Mesenchymal stem cell (in vitro differentiated cells and primary cell): ENCODE measurements at regions not wholly inside any gene's neighbourhood (a gene's known extent, or its start where the extent isn't known, plus 50 kb on each side); places are given as distances from the start of the nearest gene placed in this dataset.

Experiments used
- DNase-seq: peaks from one replicate; pipeline ENCODE4 v3.0.0-alpha.2; 2013
- H2AFZ ChIP-seq: one replicate; pipeline ENCODE4 v1.6.1; 2013; ENCODE audit warnings: low read depth, mild to moderate bottlenecking, control low read depth, inconsistent platforms, low read length, moderate library complexity
- H2AK5ac ChIP-seq: 2 replicates; pipeline ENCODE4 v1.6.1; 2013; ENCODE audit warnings: low read length, moderate library complexity, mild to moderate bottlenecking, inconsistent platforms; ENCODE audit not compliant: severe bottlenecking
- H2BK120ac ChIP-seq: one replicate; pipeline ENCODE4 v1.6.1; 2013; ENCODE audit warnings: low read depth, mild to moderate bottlenecking, inconsistent platforms, low read length, moderate library complexity
- H2BK12ac ChIP-seq, 2 experiments: one replicate each; pipeline ENCODE4 v1.6.1; 2013; ENCODE audit warnings: inconsistent platforms in 2 of 2, low read length in 2 of 2, mild to moderate bottlenecking in 2 of 2, moderate library complexity in 2 of 2, control low read depth in 1 of 2
- H2BK15ac ChIP-seq: one replicate; pipeline ENCODE4 v1.6.1; 2013; ENCODE audit warnings: mild to moderate bottlenecking, low read depth, inconsistent platforms; ENCODE audit not compliant: poor library complexity, severe bottlenecking
- H2BK5ac ChIP-seq: 2 replicates; pipeline ENCODE4 v1.6.1; 2013; ENCODE audit warnings: low read depth, mild to moderate bottlenecking, low read length, control low read depth, inconsistent platforms; ENCODE audit not compliant: poor library complexity, severe bottlenecking
- H3K14ac ChIP-seq, 2 experiments: one replicate each; pipeline ENCODE4 v1.6.1; 2013; ENCODE audit warnings: inconsistent platforms in 2 of 2, low read length in 2 of 2, control low read depth in 1 of 2, mild to moderate bottlenecking in 1 of 2, moderate library complexity in 1 of 2
- H3K18ac ChIP-seq, 2 experiments: one replicate each; pipeline ENCODE4 v1.6.1; 2013; ENCODE audit warnings: inconsistent platforms in 2 of 2, low read length in 2 of 2, control low read depth in 1 of 2, low read depth in 1 of 2, mild to moderate bottlenecking in 1 of 2
- H3K23ac ChIP-seq, 2 experiments: one replicate each; pipeline ENCODE4 v1.6.1; 2013; ENCODE audit warnings: inconsistent platforms in 2 of 2, low read length in 2 of 2, mild to moderate bottlenecking in 2 of 2, moderate library complexity in 2 of 2, control low read depth in 1 of 2
- H3K27ac ChIP-seq: 2 replicates; pipeline ENCODE4 v1.5.1; 2013; ENCODE audit warnings: mild to moderate bottlenecking, moderate library complexity, low read length, control low read depth, inconsistent platforms; ENCODE audit not compliant: poor library complexity, severe bottlenecking
- H3K27me3 ChIP-seq, 2 experiments: 2 replicates each; pipeline versions ENCODE4 v1.6.1 to v1.7.0; 2013; ENCODE audit warnings: low read length in 2 of 2, mild to moderate bottlenecking in 2 of 2, moderate library complexity in 2 of 2, control low read depth in 1 of 2, inconsistent platforms in 1 of 2; ENCODE audit not compliant: control insufficient read depth in 1 of 2, insufficient read depth in 1 of 2
- H3K36me3 ChIP-seq, 2 experiments: 2 replicates each; pipeline versions ENCODE4 v1.6.1 to v1.7.0; 2013; ENCODE audit warnings: low read length in 2 of 2, control low read depth in 1 of 2, inconsistent platforms in 1 of 2, low read depth in 1 of 2, mild to moderate bottlenecking in 1 of 2; ENCODE audit not compliant: insufficient read depth in 2 of 2, control insufficient read depth in 1 of 2
- H3K4ac ChIP-seq, 2 experiments: one replicate each; pipeline ENCODE4 v1.6.1; 2013; ENCODE audit warnings: inconsistent platforms in 2 of 2, low read length in 2 of 2, mild to moderate bottlenecking in 2 of 2, moderate library complexity in 2 of 2, control low read depth in 1 of 2, low read depth in 1 of 2
- H3K4me1 ChIP-seq: 2 replicates; pipeline ENCODE4 v1.6.1; 2013; ENCODE audit warnings: low read depth, low read length, control low read depth; ENCODE audit not compliant: control insufficient read depth, insufficient read depth
- H3K4me2 ChIP-seq: 2 replicates; pipeline ENCODE4 v1.6.1; 2013; ENCODE audit warnings: low read length, mild to moderate bottlenecking, inconsistent platforms; ENCODE audit not compliant: poor library complexity, severe bottlenecking
- H3K4me3 ChIP-seq, 2 experiments: 2 replicates each; pipeline versions ENCODE4 v1.5.1 to v1.7.0; 2013; ENCODE audit warnings: low read length in 2 of 2, mild to moderate bottlenecking in 2 of 2, control low read depth in 1 of 2, low read depth in 1 of 2; ENCODE audit not compliant: insufficient read depth in 1 of 2
- H3K79me1 ChIP-seq: replicated peaks from 2 replicates; pipeline ENCODE4 v1.6.1; 2013; ENCODE audit warnings: mild to moderate bottlenecking, control low read depth, low read length, inconsistent platforms; ENCODE audit not compliant: poor library complexity, severe bottlenecking
- H3K9ac ChIP-seq: 2 replicates; pipeline ENCODE4 v1.7.0; 2013; ENCODE audit warnings: mild to moderate bottlenecking, low read length, moderate library complexity
- H3K9me3 ChIP-seq: 2 replicates; pipeline ENCODE4 v1.7.0; 2013; ENCODE audit warnings: mild to moderate bottlenecking, low read length; ENCODE audit not compliant: control insufficient read depth
- H4K8ac ChIP-seq: one replicate; pipeline ENCODE4 v1.6.1; 2013; ENCODE audit warnings: inconsistent platforms, mild to moderate bottlenecking, low read length, moderate library complexity
- H4K91ac ChIP-seq: one replicate; pipeline ENCODE4 v1.6.1; 2013; ENCODE audit warnings: mild to moderate bottlenecking, low read length, inconsistent platforms
- WGBS: methylation state at CpG from one replicate; pipeline ENCODE4 v1.1.7; 2013; ENCODE audit warnings: mixed read lengths; 5-methylcytosine and 5-hydroxymethylcytosine counted together

GRCh38 chr2:15686643-15687042 is 95.0 kb downstream of the DDX1 start:
- Histone ChIP-seq H3K9ac (no peak overlapping the region), H2BK15ac (no peak overlapping the region), H2AFZ (no peak overlapping the region), H3K4me3 (no peak overlapping the region), H3K36me3 (no peaks in the 10 kb centered on the region), H3K27ac (no peak overlapping the region), H2BK12ac (no peak overlapping the region), H2BK120ac (no peak overlapping the region), H3K79me1 (no peaks in the 10 kb centered on the region), H4K8ac (no peak overlapping the region), H3K18ac (no peak overlapping the region), H3K14ac (no peak overlapping the region), H2AK5ac (no peak overlapping the region), H3K9me3 (peaks cover 8% of the 10 kb centered on the region), H3K4ac (no peak overlapping the region), H3K27me3 (peaks cover 17 to 26% of the 10 kb centered on the region in 2 experiments), H2BK5ac (no peak overlapping the region), H3K4me1 (peaks cover 3% of the 10 kb centered on the region), H4K91ac (no peak overlapping the region), H3K4me2 (no peak overlapping the region), H3K23ac (no peak overlapping the region)
- 84% methylated on average over 2 of the region's 2 CpGs for WGBS
- no peak for DNase-seq

GRCh38 chr2:15687243-15687642 is 95.6 kb downstream of the DDX1 start:
- Histone ChIP-seq H3K36me3 (no peaks in the 10 kb centered on the region), H3K18ac (no peak overlapping the region), H3K79me1 (no peaks in the 10 kb centered on the region), H3K27ac (no peak overlapping the region), H2BK5ac (no peak overlapping the region), H3K4me1 (peaks cover 3% of the 10 kb centered on the region), H3K4me2 (no peak overlapping the region), H2BK120ac (no peak overlapping the region), H2AFZ (no peak overlapping the region), H3K27me3 (peaks cover 17 to 26% of the 10 kb centered on the region in 2 experiments), H2BK15ac (no peak overlapping the region), H4K91ac (no peak overlapping the region), H3K14ac (no peak overlapping the region), H3K9ac (no peak overlapping the region), H3K9me3 (peaks cover 8% of the 10 kb centered on the region), H3K4ac (no peak overlapping the region), H3K23ac (no peak overlapping the region), H4K8ac (no peak overlapping the region), H2BK12ac (no peak overlapping the region), H3K4me3 (no peak overlapping the region), H2AK5ac (no peak overlapping the region)
- no peak for DNase-seq
- whole genome bisulfite sequencing: 57% methylated on average over 1 of the region's 1 CpG

- Histone ChIP-seq H3K4me3 (no peak overlapping the region), H3K27me3 (peaks cover 17 to 26% of the 10 kb centered on the region in 2 experiments), H2BK12ac (no peak overlapping the region), H3K4ac (no peak overlapping the region), H3K4me1 (peaks cover 3% of the 10 kb centered on the region), H3K9me3 (peaks cover 8% of the 10 kb centered on the region), H3K27ac (no peak overlapping the region), H2AFZ (no peak overlapping the region), H4K91ac (no peak overlapping the region), H3K18ac (no peak overlapping the region), H2AK5ac (no peak overlapping the region), H2BK15ac (no peak overlapping the region), H3K4me2 (no peak overlapping the region), H3K36me3 (no peaks in the 10 kb centered on the region), H3K79me1 (no peaks in the 10 kb centered on the region), H2BK120ac (no peak overlapping the region), H3K23ac (no peak overlapping the region), H2BK5ac (no peak overlapping the region), H3K14ac (no peak overlapping the region), H3K9ac (no peak overlapping the region), H4K8ac (no peak overlapping the region)
- 87% methylated on average over 5 of the region's 6 CpGs for WGBS
- no peak for DNase-seq
Observed at GRCh38 chr2:15687720-15688119, 96.1 kb downstream of the DDX1 start.

- Histone ChIP-seq H3K4me1 (peaks cover 4% of the 10 kb centered on the region), H3K4me3 (no peak overlapping the region), H3K4me2 (no peak overlapping the region), H3K79me1 (no peaks in the 10 kb centered on the region), H2BK15ac (no peak overlapping the region), H3K4ac (no peak overlapping the region), H4K91ac (no peak overlapping the region), H3K27ac (no peak overlapping the region), H2AK5ac (no peak overlapping the region), H3K18ac (no peak overlapping the region), H3K14ac (no peak overlapping the region), H3K36me3 (no peaks in the 10 kb centered on the region), H2BK12ac (no peak overlapping the region), H3K23ac (no peak overlapping the region), H3K27me3 (peaks cover 17 to 26% of the 10 kb centered on the region in 2 experiments), H2BK5ac (no peak overlapping the region), H4K8ac (no peak overlapping the region), H3K9ac (no peak overlapping the region), H2BK120ac (no peak overlapping the region), H3K9me3 (peaks cover 8% of the 10 kb centered on the region), H2AFZ (no peak overlapping the region)
- DNase-seq: no peak
- WGBS: 84% methylated on average over 8 of the region's 8 CpGs
Observed at GRCh38 chr2:15688924-15689568, 97.4 kb downstream of the DDX1 start.
